Inflammatory macrophage (primary cell): ENCODE measurements at regions not wholly inside any gene's neighbourhood (a gene's known extent, or its start where the extent isn't known, plus 50 kb on each side); places are given as distances from the start of the nearest gene placed in this dataset.

Experiments
- DNase-seq, 2 donors: peaks; one replicate each; pipeline ENCODE4 v3.0.0-alpha.2; 2020 to 2022

DNA sequence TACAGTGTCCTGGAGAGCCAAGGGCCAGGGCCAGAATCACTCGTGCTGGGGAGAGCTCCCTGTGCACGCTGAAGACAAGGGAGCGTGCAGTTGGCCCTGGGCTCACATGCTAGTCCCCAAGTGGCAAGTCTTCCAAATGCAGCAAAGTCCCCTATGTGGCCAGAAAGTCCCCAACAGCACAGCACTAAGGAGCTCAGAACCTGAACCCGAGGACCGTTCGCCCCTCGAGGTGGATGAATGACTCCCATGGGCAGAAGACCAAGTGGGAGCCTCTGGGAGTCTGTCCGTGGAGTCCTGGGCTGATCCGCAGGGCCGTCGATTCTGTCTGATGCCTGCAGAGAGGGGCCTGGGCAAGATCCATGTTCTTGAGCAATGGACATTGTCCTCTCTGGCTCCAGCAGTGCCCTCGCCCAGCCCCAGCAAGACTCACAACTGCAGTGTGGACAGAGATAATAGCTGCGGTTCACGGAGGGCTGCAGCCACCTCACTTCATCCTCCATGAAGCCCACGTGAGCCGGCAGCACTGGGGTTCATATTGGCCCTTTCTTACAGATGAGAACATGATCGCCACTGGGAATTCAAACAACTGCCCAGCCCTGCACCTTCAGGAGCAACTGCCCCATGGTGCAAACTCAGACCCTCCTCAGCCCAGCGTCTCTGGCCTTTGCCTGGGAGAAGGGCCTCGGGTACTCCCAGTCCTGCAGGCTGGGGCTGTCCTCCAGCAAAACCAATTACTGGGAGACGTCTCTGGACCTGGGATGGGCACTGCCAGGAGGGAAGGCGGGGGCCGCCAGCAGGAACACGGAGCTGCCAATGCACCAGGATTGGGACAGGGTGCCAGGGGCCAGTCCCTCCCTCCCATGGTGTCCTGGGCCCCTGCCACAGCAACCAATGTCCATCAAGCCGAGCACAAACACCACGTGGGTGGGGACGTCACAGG, 243.7 kb downstream of the NPHP4 start:
- DNase-seq, result no peak

DNA sequence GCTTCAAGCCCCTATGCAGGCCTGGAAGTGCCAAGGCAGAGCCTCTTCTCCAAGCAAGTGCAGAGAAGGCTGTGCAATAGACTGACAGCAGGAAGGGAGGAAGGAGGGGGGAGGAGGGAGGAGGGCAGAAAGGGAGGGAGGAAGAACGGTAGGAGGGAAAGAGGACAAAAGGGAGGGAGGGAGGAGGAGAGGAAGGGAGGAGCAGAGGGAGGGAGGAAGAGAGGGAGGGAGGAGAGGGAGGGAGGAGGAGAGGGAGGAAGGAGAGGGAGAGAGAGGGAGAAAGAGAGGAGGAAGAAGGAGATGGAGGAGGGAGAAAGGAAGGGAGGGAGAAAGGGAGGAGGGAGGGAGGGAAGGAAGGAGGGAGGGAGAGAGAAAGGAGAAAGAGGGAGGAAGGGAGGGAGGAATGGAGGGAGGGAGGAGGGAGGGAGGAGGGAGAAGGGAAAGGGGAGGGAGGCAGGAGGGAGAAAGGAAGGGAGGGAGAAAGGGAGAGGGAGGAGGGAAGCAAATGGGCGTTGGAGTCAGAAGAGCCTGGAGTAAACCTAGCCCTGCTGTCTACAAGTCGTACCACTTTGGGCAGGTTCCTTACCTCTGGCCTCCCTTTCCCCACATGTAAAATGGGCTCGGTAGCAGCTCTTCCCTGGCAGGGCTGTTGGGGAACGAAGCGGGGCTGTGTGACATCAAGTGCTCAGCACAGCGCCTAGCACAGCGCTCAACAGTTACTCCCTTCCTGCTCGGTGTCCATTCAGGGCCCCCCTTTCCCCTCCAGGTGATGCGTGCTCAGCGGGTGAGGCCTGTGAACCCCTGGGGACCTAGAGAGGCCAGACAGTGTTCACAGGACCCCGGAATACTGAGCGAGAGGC, 244.6 kb downstream of the NPHP4 start:
- no peak for DNase-seq

DNA sequence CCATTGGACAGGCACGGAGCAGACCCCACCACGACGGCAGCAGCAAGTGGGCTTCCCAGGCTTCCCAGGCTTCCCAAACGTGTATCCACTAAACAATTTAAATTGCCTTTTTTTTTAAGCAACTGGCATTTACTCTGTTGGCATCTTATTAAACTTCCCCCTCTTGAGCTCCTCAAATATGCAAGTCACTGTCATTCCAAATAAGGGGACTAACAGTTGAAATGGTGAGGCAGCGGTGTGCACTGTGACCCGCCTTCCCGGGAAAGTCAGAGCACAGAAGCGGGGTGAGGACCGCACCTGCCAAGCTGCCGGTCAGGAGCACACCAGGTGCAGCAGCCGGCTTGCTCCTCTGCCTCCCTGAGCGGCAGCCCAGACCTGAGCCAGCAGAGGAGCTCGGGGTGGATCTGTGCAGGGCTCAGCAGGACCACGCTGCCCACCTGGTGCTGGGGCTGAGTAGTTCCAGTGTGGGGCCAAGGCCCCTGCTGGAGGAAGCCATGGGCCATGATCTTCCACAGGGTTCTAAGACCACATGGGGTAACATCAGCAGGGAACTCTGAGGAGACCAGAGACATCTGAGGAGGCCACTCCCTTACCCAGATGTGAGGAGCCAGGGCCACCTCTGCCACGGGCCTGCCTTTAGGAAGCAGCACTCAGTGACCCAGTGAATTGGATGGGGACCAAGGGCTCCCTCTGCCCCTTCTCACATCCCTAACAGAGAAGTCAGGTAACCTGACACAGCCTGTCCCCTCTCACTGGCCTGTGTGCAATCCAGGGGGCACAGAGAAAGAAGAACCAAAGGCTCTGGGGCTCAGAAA, 245.4 kb downstream of the NPHP4 start:
- DNase-seq, result no peak

DNA sequence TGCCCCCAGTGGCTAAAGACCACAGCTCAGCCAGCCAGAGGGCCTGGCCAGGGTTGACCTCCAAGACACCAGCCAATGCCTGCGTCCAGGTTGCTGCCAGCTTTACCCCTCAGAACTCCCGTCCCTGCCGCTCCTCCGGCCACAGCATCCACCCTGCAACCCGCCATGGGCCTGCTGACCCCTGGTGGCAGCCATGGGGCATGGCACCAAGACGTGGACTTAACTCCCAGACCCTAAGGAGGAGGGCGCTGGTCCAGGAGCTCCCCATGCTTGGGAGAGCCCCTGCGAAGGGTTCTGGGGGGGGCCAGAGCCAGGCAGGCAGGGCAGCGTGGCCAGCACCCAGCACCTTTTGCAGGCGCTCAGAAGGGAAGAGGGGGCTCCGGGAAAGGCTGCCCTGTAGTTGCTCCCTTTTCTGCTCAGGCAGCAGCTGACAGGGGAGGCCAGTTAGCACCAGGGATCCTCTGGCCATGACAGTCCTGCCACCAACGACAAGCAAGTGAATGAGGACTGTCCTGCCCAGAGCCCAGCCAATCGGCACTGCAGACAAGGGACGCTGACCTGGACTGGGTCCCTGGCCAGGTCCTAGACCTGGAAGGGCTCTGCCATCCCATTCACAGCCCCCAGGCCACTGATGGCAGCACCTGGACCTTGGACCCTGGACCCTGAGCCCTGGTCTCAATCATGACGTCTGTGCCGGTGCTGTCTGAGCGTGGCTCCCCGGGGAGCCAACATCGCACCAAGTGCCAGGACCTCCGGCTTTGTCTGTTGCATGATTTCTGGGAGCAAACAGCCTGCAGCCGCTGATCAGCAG, 246.2 kb downstream of the NPHP4 start:
- DNase-seq, result peak; percentile 42 to 72

DNA sequence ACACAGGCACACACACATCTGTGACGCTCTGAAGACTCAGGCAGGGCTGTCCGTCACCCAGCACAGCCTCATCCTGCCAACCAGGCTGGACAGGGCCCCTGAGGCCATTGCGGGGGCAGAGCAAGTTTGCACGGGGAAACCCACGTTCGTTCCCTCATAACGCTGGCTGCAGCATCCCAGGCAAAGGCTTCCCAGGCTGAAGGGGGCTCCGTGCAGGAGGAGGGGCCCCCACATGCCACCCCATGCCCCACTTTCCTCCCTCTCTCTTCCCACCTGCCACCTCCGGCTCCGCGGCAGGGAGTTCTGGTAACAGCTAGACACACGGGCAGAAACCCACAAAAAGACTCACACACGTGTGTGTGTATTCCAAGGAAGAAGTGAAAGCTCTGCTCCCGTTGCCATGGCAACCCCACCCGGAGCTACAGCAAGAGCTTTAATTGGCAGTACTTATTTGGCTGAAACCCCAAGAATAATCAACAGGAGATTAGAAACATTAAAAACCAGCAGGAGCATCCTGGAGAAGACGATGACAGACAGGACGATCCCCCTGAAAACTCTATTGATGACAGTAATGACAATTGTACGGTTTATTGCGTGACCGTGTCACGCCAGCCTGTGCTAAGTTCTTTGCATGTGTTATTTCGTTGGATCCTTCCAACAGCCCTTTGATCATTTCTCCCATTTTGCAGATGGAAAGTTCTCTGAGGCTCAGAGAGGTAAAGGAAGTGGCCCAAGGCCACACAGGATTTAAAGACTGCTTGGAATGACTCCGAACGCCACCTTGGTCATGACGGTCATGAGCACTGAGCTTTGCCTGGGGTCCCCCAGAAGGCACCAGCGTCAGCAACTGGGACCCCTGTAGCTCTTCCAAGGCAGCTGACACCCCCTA, 247.1 kb downstream of the NPHP4 start:
- no peak for DNase-seq

GRCh38 chr1:5744341-5744740, 247.9 kb downstream of the NPHP4 start:
- DNase-seq, result no peak

- DNase-seq, result no peak
Measured at GRCh38 chr1:5743435-5744095, 248.7 kb downstream of the NPHP4 start.

GRCh38 chr1:5742801-5743200, 249.4 kb downstream of the NPHP4 start:
- no peak for DNase-seq

DNA sequence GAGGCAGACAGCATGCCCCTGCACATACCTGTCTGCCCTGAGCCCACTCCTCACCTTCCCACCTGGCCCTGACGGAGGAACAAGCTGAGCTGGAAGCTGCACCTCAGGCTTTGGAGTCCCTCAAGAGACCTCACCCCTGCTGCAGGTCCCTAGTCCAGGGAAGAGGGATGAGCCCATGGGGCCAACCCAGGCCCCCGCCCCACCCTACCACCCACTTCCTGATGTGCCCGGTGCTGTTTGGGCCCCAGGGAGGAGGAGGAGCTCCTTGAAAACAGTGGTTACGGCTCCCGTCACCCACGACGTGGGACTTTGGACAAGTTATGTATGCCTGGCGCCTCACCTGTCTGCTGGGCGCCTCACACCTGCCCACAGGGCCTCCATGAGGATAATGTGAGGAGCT, 250.2 kb downstream of the NPHP4 start:
- DNase-seq, result no peak

DNA sequence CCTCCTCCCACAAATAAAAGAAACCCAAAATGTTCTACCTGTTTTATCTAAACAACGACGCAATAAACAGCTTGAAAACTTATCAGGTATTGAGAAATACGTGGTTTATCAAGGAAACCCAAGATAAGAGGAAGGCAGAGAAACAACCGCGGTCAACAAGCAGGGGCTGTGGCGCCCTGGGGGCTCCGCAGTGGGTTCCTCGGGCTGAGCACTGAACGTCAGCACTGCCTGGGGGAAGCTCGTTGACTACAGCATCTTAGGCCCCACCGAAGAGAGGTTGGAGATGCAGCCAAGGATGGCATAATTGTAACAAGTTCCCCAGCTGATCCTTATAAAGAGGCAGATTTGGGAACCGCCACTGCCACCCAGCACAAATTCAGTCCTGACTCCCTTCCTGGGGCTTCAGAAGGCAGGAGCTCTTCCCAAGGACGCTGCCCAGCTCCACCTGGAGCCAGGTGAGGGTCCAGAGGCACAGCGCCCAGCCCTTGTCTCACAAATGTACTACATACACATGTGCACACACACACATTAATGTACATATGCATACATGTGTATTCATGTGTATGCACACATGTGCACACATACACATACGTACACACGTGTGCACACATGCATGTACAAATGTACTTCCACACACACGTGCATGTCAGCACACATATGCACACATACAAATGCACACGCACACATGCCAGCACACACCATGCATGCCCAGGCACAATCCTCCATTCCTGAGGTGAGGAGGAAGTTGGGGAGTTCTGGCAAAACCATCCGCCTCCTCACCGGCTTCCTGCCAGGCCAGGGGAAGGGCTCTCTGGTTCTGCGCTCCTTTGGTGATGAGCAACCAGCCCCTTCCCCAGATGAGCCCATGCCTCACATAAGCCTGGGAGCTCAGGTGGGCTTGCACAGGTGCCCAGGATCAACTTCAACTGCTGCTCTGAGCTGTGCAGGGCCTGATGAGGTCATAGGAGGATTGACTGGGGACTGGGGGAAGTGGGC, 251.1 kb downstream of the NPHP4 start:
- DNase-seq, result no peak

GRCh38 chr1:5740450-5740849, 251.8 kb downstream of the NPHP4 start:
- DNase-seq, result no peak

DNA sequence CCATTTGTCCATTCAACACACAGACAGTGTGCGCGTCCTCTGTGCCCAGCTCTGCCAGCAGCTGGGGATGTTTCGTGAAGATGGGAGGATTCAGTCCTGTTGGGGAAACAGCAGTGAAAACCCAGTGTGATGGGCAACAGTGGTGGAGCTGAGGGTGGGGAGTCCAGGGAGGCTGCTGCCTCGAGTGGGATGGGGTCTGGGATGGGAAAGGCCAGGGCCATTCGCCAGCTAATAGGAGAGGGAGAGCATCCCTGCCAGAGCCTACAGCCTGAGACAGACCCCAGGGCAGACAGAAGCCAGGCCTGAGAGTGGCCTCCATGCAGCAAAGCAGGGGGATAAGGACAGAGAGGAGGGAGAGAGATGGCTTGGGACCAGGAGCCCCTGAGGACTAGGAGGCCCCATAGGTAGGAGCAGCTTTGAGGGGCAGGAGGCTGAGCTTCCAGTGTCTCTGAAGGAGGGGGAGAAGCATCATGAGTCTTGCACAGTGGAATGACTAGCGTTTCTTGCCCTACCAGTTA, 252.6 kb downstream of the NPHP4 start:
- no peak for DNase-seq

GRCh38 chr1:5738911-5739462, 253.2 kb downstream of the NPHP4 start:
- no peak for DNase-seq

DNA sequence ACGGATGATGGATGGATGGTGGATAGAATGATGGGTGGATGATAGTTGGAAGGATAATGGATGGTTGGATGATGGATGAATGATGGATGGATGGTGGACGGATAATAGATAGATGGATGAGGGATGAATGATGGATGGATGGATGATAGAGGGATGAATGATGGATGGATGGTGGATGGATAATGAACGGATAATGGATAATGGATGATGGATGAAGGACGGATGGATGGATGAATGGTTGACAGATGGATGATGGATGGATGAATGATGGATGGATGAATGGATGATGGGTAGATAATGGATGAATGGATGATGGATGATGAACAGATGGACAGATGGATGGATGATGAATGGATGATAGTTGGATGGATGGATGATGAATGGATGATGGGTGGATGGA, 255.1 kb downstream of the NPHP4 start:
- no peak for DNase-seq

DNA sequence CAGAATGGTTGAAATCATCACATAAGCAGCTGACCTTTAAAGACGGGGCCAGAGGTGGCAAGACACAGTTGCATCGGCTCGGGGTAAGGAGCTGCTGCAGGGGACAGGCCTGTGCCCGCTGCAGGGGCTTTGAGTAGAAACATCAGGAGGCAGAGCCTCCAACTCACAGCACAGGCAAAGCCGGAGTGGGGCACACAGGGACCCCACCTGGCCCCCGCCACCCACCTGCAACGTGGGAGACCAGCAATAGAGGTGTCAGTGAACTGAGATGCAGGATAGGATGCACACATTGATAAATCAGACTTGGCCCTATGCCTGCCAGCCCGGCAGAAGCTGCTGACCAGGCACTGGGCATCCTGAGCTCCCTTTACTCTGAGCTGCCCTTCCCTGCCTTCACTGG, 257.2 kb downstream of the NPHP4 start:
- DNase-seq, result no peak

- DNase-seq, result no peak
Measured at GRCh38 chr1:5734414-5734813, 257.8 kb downstream of the NPHP4 start.

GRCh38 chr1:5733596-5733995, 258.6 kb downstream of the NPHP4 start:
- no peak for DNase-seq

DNA sequence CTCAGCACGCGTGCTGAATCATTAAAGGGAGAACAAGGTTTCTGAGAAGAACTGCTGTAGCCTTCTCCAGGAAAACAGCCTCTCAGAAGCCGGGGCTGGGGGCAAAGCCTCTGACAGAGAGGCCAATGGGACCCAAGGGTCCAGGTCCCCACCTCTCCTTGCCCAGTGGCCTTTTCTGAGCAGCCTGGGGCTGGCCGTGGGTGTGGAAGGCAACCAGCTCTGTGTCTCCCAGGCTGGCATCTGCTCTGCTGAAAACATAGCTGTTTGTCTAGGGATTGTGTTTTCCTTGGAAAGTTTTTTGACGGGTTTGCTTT, 261.2 kb downstream of the NPHP4 start:
- no peak for DNase-seq
